SH-SY5Y (cell line): ENCODE measurements at regions not wholly inside any gene's neighbourhood (a gene's known extent, or its start where the extent isn't known, plus 50 kb on each side); places are given as distances from the start of the nearest gene placed in this dataset.

Source experiments
- GATA2 ChIP-seq: IDR thresholded peaks from 2 replicates; pipeline ENCODE4 v1.6.1; 2011; ENCODE audit warnings: mild to moderate bottlenecking, low read depth, low read length
- GATA3 ChIP-seq: IDR thresholded peaks from 2 replicates; pipeline ENCODE4 v1.6.1; 2011; ENCODE audit warnings: low read depth, mild to moderate bottlenecking, low read length, moderate library complexity

DNA sequence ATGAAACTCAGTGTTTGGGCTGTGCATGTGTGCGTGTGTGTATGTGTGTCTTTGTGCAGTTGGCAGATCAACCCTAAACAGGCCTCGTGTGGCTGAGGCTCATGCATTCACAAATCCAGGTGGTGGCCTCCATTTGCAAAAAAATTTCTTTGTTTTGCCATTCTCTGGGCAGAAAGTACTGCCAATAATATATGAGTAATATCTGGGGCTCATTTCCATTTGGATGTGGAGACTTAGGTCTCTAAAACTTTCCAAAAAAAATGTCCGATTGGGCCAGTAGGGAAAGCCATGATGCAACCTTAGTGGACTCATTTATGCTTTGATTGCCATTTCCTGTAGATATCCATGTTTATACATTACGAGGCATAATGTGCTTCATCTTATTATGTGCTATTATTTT lies 77.9 kb upstream of the RPS23 start:
- TF ChIP-seq GATA3 (no peak), GATA2 (no peak)
